ENCODE measurements at regions not wholly inside any gene's neighbourhood (a gene's known extent, or its start where the extent isn't known, plus 50 kb on each side); places are given as distances from the start of the nearest gene placed in this dataset.
A peak's percentile ranks its signal among the peaks of the same experiment; 100 is the strongest.

DNA sequence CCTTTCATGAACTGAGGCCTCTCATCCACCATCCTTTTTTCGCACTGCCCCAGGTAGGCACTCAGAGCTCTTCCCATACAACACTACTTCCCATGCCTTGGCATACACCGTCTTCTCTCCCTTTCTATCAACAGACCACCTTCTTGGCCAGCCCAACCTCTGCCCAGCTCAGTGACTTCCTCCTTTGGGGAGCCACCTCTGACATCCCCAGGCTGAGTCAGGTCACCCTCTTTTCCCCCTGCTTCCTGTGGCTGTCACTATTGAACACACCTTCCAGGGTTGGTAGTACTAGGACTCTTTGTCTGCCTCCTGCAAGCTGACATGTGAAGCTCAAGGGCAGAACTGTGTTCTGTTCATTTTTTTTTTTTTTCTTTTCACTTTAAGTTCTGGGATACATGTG lies 283.2 kb downstream of the SETD4 start:
- TF ChIP-seq, protein P1, sequence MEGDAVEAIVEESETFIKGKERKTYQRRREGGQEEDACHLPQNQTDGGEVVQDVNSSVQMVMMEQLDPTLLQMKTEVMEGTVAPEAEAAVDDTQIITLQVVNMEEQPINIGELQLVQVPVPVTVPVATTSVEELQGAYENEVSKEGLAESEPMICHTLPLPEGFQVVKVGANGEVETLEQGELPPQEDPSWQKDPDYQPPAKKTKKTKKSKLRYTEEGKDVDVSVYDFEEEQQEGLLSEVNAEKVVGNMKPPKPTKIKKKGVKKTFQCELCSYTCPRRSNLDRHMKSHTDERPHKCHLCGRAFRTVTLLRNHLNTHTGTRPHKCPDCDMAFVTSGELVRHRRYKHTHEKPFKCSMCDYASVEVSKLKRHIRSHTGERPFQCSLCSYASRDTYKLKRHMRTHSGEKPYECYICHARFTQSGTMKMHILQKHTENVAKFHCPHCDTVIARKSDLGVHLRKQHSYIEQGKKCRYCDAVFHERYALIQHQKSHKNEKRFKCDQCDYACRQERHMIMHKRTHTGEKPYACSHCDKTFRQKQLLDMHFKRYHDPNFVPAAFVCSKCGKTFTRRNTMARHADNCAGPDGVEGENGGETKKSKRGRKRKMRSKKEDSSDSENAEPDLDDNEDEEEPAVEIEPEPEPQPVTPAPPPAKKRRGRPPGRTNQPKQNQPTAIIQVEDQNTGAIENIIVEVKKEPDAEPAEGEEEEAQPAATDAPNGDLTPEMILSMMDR (IDR thresholded peaks at IDR 0.05), result no peak
- H3K27ac ChIP-seq, result no peak overlapping the region
- H3K4me3 ChIP-seq, result no peak overlapping the region
- DNase-seq (ENCODE audit: low spot score), result no peak

DNA sequence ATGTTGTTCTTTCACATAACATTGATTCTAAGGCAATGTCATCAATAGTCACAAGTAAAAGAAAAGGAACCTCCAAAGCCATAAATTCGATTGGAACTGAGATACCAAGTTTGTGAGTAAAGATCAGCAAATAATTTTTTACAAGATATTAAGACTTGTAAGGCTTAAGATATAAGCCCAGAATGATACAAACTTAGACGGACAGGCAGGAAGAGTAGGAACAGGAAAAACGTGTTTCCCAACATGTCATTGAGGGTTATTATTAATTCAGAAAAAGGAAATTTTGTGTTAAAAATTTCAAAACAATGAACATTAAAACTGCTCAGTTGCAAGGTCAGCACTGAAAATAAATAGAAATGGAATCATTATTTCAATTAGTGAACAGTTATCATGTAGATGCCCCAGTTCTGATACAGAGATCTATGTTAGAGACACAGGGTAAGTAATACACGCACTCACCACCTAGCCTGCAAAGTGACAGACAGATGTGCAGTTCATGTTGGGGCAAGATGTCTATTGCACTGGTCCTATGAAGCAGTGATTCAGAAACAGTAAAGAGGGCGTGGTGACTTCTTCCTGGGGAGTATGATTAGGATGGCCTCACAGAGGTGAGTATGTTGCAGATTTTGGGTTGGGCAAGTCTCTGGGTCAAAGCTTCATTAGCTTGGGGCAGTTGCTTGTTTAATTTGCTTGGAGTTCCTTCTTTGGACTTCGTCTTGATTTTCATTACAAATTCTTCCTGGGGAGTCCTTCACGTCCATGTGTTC lies 284.4 kb downstream of the SETD4 start:
- TF ChIP-seq, protein P1 (IDR thresholded peaks at IDR 0.05), result no peak
- no peak for DNase-seq (ENCODE audit: low spot score)
- H3K27ac ChIP-seq, result no peak overlapping the region
- H3K4me3 ChIP-seq, result no peak overlapping the region

DNA sequence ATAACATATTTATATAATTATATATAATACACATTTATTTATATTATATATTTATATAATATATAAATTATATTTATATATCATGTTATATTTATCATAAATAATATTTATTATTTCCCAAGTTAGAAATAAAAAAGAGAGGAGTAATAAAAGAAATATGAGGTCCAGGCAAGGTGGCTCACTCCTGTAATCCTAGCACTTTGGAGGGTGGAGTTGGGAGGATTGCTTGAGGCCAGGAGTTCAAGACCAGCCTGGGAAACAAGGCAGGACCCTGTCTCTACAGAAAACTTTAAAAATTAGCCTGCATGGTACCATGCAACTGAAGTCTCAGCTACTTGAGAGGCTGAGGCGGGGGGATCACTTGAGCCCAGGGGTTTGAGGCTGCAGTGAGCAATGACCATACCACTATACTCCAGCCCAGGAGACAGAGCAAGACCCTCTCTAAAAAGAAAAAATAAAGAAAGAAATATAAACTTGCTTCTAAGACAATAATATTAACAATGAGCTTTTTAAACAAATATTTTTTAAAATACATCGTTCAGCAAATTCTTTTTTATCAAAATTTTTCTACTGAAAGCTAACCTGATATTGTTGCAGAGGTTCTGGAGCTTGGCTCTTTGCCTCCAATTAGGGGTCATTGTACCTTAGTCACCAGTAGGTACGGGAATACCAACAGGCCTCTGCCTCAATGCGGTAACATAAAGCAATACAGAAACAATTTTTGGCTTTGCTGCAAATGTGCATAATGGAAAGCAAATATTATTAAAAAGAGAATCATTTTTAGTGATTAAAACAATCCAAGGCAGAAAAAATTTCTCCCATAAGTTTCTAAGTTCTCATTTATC lies 290.0 kb downstream of the SETD4 start:
- Histone ChIP-seq H3K4me3 (no peak overlapping the region), H3K27ac (no peak overlapping the region)
- TF ChIP-seq, protein P1 (IDR thresholded peaks at IDR 0.05), result no peak
- no peak for DNase-seq (ENCODE audit: low spot score)

DNA sequence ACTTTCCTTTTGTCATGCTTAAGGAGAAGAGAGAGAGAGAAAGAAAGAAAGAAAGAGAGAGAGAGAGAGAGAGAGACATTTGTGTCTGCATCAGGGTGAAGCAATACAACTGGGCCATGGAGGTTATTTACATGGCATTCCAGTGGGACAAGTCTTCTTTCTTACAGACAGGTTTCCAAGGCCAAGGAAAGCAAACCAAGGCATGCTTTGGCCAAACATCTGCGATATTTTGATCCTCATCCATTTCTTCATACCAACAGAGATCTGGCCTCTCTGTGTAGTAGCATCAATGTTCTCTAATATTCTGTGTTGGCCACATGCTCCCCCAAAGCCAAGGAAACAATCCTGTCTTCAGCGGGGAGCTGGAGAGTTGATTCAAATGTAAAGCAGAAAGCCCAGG lies 292.1 kb downstream of the SETD4 start:
- no peak overlapping the region for H3K4me3 ChIP-seq
- no peak for DNase-seq (ENCODE audit: low spot score)
- TF ChIP-seq, protein P1 (IDR thresholded peaks at IDR 0.05), result no peak
- peak overlapping the region in 1 of 2 donors; percentile 31 for H3K27ac ChIP-seq

DNA sequence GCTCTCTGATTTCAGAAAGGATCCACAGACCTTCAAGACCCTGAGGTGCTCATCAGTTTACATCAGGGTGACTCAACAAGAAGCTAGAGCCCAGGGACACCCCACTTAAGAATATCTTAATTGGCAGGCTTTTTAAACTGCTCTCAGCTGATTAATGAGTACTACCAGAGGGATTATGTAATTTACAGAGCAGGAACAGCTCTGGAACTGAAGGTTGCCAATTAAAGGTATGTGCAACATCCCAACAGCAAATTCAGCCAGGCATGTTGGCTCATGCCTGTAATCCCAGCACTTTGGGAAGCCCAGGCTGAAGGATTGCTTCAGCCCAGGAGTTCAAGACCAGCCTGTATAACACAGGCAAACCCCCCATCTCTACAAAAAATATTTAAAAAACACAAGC lies 295.7 kb downstream of the SETD4 start:
- no peak overlapping the region for H3K27ac ChIP-seq
- TF ChIP-seq, protein P1 (IDR thresholded peaks at IDR 0.05), result no peak
- no peak overlapping the region for H3K4me3 ChIP-seq
- DNase-seq (ENCODE audit: low spot score), result no peak

DNA sequence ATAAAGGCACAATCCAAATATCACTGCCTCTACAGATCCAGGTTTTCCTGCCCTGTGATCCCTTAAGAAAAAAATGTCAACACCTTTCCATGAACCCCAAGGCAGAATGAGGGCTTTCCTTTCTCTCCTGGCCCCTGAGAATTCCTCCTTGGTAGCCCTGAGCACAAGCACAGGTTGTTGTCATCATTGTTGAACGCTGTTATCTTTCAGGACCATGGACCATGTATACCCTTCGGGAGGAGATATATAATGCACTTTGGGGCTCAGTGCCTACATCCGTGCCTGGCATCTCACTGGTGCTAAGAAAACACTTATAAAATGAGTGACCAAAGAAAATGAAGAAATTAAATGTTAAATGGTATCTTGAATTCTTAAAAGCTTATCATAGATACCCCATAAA lies 296.2 kb downstream of the SETD4 start:
- DNase-seq (ENCODE audit: low spot score), result no peak
- no peak overlapping the region for H3K27ac ChIP-seq
- TF ChIP-seq, protein P1 (IDR thresholded peaks at IDR 0.05), result no peak
- H3K4me3 ChIP-seq, result no peak overlapping the region
